ENCODE measurements at regions not wholly inside any gene's neighbourhood (a gene's known extent, or its start where the extent isn't known, plus 50 kb on each side); places are given as distances from the start of the nearest gene placed in this dataset.

GRCh38 chr2:189276277-189276676 lies 96.7 kb upstream of the COL5A2 start:
- Mint-ChIP-seq H3K4me1 (ENCODE audit: low read depth) (peaks cover 43% of the 10 kb centered on the region), H3K4me3 (ENCODE audit: unreplicated experiment) (peak overlapping the region; percentile 32), H3K27me3 (ENCODE audit: low read depth) (no peaks in the 10 kb centered on the region), H3K27ac (ENCODE audit: unreplicated experiment) (peak overlapping the region; percentile 95), H3K9me3 (ENCODE audit: low read depth) (peaks cover 13% of the 10 kb centered on the region), H3K36me3 (ENCODE audit: low read depth) (peaks cover 5% of the 10 kb centered on the region)
- DNase-seq (ENCODE audit: low spot score): no peak
- no peak for TF ChIP-seq CTCF (IDR thresholded peaks at IDR 0.05)

DNA sequence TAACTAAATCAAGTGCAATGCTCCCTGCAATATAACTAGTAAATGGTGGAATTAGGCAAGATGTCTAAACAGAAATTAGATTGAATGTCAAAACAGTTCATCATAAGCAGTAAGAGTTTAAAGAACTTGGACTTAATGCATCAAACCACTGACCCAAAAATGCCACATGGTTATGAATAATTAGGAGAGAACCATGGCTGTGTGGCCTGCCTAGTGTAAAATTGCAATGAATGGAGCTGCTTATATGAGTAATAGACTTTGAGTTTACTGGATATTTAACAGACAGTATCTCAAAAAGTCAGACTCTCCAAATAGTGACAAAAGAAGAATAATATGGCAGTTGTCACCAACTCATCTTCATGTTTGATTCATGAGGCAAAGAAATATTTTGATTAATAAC lies 101.6 kb upstream of the COL5A2 start:
- Mint-ChIP-seq H3K36me3 (ENCODE audit: low read depth) (no peaks in the 10 kb centered on the region), H3K9me3 (ENCODE audit: low read depth) (no peaks in the 10 kb centered on the region), H3K4me3 (ENCODE audit: unreplicated experiment) (no peak overlapping the region), H3K4me1 (ENCODE audit: low read depth) (peaks cover 61% of the 10 kb centered on the region), H3K27ac (ENCODE audit: unreplicated experiment) (peak overlapping the region; percentile 32), H3K27me3 (ENCODE audit: low read depth) (no peaks in the 10 kb centered on the region)
- no peak for TF ChIP-seq CTCF (IDR thresholded peaks at IDR 0.05)
- DNase-seq (ENCODE audit: low spot score): no peak

- Mint-ChIP-seq H3K36me3 (ENCODE audit: low read depth) (peaks cover 1% of the 10 kb centered on the region), H3K9me3 (ENCODE audit: low read depth) (peaks cover 7% of the 10 kb centered on the region), H3K27ac (ENCODE audit: unreplicated experiment) (peak overlapping the region; percentile 97), H3K4me3 (ENCODE audit: unreplicated experiment) (peak overlapping the region; percentile 5), H3K4me1 (ENCODE audit: low read depth) (peaks cover 66% of the 10 kb centered on the region), H3K27me3 (ENCODE audit: low read depth) (no peaks in the 10 kb centered on the region)
- TF ChIP-seq CTCF (IDR thresholded peaks at IDR 0.05): no peak
- no peak for DNase-seq (ENCODE audit: low spot score)
Measured at GRCh38 chr2:189285349-189285748, 105.8 kb upstream of the COL5A2 start.

DNA sequence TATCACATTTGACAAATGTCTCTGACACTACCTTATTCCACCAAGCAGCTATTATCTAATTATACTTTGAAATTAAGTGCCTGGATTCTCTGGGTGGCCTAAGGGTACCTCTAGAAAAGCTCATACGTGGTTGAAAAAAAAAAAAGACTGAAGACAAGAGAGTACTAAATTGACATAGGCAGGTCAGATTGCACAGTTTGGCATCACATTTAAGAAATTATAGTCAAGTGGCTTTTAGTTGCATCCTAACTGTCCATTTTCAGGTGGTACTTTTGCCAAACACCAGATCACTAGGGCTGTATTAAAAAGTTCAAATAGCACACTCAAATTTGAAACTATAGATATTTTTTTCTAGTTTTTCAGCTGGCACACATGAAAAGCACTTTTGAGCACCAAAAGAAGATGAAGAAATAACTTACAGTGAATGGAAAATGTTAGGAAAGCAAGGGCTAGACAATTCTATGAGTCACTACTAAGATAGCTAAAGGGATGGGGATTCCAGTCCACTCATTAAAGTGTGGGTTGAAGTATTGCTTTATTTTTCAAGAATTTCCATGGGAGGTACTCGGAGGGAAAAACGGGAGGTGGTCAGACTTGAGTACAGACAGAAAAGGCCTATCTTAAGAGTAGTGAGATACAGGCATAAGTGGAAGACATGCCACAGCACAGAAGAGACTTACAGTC lies 106.5 kb upstream of the COL5A2 start:
- peak overlapping the region; percentile 11 for H3K4me3 Mint-ChIP-seq (ENCODE audit: unreplicated experiment)
- peaks cover 1% of the 10 kb centered on the region for H3K36me3 Mint-ChIP-seq (ENCODE audit: low read depth)
- H3K27ac Mint-ChIP-seq (ENCODE audit: unreplicated experiment): peak overlapping the region; percentile 97
- peaks cover 65% of the 10 kb centered on the region for H3K4me1 Mint-ChIP-seq (ENCODE audit: low read depth)
- H3K27me3 Mint-ChIP-seq (ENCODE audit: low read depth): no peaks in the 10 kb centered on the region
- no peak for TF ChIP-seq CTCF (IDR thresholded peaks at IDR 0.05)
- H3K9me3 Mint-ChIP-seq (ENCODE audit: low read depth): peaks cover 10% of the 10 kb centered on the region
- no peak for DNase-seq (ENCODE audit: low spot score)

DNA sequence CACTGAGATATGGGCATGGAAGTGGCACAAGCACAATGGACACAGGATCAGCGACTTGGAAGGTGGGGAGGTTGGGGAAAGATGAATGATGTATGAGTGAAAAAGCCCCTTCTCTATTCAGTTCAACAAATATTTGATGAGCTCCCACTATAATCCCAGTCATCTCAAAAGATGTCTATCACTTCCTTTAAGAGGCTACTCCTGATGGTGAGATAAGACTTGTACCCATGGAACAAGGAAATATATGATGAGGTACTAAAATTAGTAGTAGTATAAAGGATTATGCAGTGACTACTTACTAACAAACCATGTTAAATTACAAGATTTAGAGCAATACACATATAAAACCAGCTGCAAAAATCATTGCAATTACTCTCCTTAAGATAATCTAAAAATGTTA lies 107.8 kb upstream of the COL5A2 start:
- DNase-seq (ENCODE audit: low spot score): no peak
- H3K27ac Mint-ChIP-seq (ENCODE audit: unreplicated experiment): peak overlapping the region; percentile 97
- peaks cover 4% of the 10 kb centered on the region for H3K36me3 Mint-ChIP-seq (ENCODE audit: low read depth)
- no peak overlapping the region for H3K4me3 Mint-ChIP-seq (ENCODE audit: unreplicated experiment)
- no peaks in the 10 kb centered on the region for H3K27me3 Mint-ChIP-seq (ENCODE audit: low read depth)
- H3K9me3 Mint-ChIP-seq (ENCODE audit: low read depth): peaks cover 16% of the 10 kb centered on the region
- H3K4me1 Mint-ChIP-seq (ENCODE audit: low read depth): peaks cover 68% of the 10 kb centered on the region
- no peak for TF ChIP-seq CTCF (IDR thresholded peaks at IDR 0.05)

Measured in chondrocyte (in vitro differentiated cells).